Astrocyte (in vitro differentiated cells and primary cell): ENCODE measurements at regions not wholly inside any gene's neighbourhood (a gene's known extent, or its start where the extent isn't known, plus 50 kb on each side); places are given as distances from the start of the nearest gene placed in this dataset.
"Not testable (repeated sequence)": the region's sequence is repeated elsewhere in the genome, so short reads cannot be mapped to it uniquely, and the experiment has no call there.

Experiments
- CTCF ChIP-seq: IDR thresholded peaks from 2 replicates; pipeline ENCODE4 v1.5.1; 2011; ENCODE audit warnings: low read depth, mild to moderate bottlenecking, inconsistent platforms, low read length, moderate library complexity; ENCODE audit not compliant: insufficient read depth
- EZH2 ChIP-seq: IDR thresholded peaks from 2 replicates; pipeline ENCODE4 v1.6.1; 2012; ENCODE audit warnings: mild to moderate bottlenecking, low read length, inconsistent platforms; ENCODE audit not compliant: insufficient read depth

DNA sequence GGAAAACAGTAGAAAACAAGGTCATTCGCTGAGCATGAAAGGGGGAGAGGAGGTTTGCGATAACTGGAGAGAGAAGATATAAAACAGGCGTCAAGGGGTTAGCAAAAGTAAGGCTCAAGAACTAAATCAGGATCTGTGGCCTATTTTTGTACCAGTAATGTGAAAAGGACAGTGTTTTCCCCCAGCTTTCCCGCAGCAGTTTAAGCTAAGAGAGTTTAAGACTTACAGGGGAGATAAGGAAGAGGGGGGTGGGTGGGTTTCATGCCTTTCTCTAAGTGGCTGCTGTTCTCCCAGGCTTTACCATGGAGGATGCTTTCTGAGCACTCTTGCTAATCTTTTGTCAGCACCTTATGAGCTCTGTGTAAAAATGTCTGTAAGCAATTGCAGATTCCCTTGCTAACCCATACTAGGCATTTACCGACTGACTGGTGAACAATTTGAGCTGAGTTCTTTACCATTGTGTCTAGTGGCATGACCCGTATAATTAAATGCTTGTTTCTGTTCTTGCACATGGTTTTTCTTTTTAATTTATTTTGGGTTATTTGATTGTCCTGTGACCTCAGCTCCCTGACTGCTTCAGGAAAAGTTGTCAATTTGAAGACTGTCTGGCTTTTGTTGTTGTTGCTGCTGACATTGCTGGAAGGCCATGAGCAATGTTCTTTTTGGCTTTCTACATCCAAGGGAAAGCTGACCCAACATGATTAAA lies 144.0 kb downstream of the KBTBD2 start:
- TF ChIP-seq CTCF, EZH2: not testable (repeated sequence)
